Astrocyte (in vitro differentiated cells and primary cell): ENCODE measurements at regions not wholly inside any gene's neighbourhood (a gene's known extent, or its start where the extent isn't known, plus 50 kb on each side); places are given as distances from the start of the nearest gene placed in this dataset.

Experiments used
- CTCF ChIP-seq: IDR thresholded peaks from 2 replicates; pipeline ENCODE4 v1.5.1; 2011; ENCODE audit warnings: low read depth, mild to moderate bottlenecking, inconsistent platforms, low read length, moderate library complexity; ENCODE audit not compliant: insufficient read depth
- EZH2 ChIP-seq: IDR thresholded peaks from 2 replicates; pipeline ENCODE4 v1.6.1; 2012; ENCODE audit warnings: mild to moderate bottlenecking, low read length, inconsistent platforms; ENCODE audit not compliant: insufficient read depth

GRCh38 chr5:18496041-18496440 is 861.8 kb downstream of the TAF11L14 start:
- no peak for TF ChIP-seq EZH2
- no peak for TF ChIP-seq CTCF
